Activated CD8-positive, alpha-beta memory T cell treated with anti-CD3 and anti-CD28 coated beads for 36 hours (primary cell): ENCODE measurements at regions not wholly inside any gene's neighbourhood (a gene's known extent, or its start where the extent isn't known, plus 50 kb on each side); places are given as distances from the start of the nearest gene placed in this dataset.

Experiments used
- CTCF ChIA-PET: fragments of 350-600 bp; sonication (Branson Sonifier 250); formaldehyde crosslinking; loops from one replicate; lab custom pipeline; 2021; ENCODE audit warnings: antibody characterized with exemption; lab: Charles Lee
- POLR2A ChIA-PET: fragments of 350-600 bp; sonication (Branson Sonifier 250); formaldehyde crosslinking; loops from one replicate; lab custom pipeline; 2021; ENCODE audit warnings: antibody characterized with exemption; lab: Charles Lee

- POLR2A ChIA-PET, result no interaction called here
- CTCF ChIA-PET, result no interaction called here
Measured at GRCh38 chr13:78256484-78256883, 337.9 kb upstream of the EDNRB start.

DNA sequence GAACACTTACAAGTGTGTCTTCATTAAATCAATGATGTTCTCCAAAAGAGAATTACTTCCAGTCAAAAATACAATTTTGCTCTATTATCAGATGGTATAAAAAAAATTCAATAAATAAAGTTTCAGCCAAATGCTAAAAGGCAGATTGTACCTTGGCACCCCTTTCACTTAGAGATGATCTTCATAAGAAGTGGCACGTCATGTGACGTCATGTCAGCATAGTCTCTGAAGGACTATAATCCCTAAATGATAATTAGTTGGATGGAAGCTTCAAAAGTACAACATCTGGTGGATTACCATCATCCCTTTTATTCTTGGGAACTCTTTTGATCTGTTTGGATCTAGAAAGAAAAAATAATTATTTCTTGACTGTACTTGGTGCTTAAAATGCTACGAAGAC is 335.5 kb upstream of the EDNRB start:
- ChIA-PET CTCF (no interaction called here), POLR2A (no interaction called here)

DNA sequence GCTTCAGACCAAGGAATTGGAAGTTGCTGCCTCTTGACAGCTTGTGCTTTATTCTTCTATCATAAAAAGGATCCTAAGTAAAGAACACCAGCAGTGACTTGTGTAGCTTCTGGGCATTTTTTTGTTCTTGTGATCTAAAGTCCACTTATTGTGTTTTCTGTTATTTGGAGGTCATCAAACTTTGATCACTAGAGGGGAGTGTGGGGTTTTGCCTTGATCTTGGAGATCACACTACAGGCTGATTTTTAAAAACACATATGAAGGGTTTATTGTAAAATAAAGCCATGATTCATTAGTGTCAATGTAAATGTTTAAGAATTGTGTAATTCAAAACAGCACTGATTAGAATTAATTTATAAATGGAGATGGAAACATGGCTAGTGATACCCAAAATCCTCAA is 328.7 kb upstream of the EDNRB start:
- ChIA-PET CTCF (no interaction called here), POLR2A (no interaction called here)

DNA sequence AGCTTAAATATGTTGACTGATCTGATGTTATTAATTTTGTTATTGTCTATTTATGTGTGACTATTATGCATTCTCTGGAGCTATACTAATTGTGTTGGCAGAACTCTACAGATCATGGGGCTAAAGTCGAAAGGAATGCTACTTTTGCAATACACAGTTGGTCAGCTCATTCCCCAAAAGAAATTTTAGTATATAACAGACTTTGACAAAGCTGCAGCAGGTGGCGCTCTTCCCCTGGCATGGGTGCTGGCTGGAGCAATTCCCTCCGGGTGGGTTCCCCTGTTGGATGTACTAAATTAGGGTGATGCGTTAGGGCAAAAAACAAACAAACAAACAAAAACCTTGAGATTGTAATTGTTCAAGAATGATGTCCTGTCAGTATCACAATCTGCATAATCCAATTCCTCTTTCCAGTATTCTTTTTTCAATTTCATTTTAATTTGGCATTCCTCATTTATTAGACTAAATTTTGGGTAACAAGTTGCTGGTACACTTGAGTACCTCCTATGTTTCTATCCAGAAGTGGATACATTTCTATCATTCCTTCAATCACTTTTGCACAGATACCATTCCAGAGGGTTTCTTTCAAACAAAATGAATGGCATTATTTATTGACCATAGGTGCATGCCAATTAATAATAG is 322.8 kb upstream of the EDNRB start:
- ChIA-PET CTCF (no interaction called here), POLR2A (no interaction called here)

GRCh38 chr13:78239714-78240113 is 321.1 kb upstream of the EDNRB start:
- CTCF ChIA-PET, result no interaction called here

DNA sequence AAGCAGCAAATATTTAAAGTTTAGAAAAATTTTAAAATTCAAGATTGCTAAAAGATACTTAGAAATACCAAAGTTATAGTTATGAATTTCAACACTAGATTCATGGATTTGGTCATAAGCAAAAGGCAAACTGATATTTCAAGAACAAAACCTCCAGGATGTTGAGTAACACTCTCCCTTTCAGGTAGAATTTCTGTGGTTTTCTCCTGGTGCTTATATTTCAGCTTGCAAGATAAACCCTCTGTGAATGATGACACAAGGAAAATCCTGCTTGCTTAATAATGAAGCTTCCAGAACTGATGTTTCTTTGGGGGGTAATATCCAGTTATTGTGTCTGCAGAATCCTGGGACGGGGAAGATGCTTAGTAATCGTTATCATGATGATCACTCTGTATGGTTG is 320.3 kb upstream of the EDNRB start:
- ChIA-PET POLR2A (no interaction called here), CTCF (no interaction called here)

More at GRCh38 chr13:78239714-78240113, 321.1 kb upstream of the EDNRB start:
- POLR2A ChIA-PET, result no interaction called here

DNA sequence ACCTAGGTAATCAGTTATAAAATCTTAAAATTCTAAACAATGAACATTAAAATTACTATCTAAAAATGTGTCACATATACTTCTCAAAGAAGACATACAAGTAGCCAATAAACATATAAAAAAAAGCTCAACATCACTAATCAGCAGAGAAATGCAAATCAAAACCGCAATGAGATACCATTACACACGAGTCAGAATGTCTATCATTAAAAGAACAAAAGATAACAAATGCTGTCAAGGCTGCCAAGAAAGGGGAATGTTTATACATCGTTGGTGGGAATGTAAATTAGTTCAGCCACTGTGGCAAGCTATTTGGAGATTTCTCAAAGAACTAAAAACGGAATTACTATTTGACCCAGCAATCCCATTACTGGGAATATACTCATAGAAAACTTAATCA is 310.3 kb upstream of the EDNRB start:
- ChIA-PET CTCF (no interaction called here), POLR2A (no interaction called here)

DNA sequence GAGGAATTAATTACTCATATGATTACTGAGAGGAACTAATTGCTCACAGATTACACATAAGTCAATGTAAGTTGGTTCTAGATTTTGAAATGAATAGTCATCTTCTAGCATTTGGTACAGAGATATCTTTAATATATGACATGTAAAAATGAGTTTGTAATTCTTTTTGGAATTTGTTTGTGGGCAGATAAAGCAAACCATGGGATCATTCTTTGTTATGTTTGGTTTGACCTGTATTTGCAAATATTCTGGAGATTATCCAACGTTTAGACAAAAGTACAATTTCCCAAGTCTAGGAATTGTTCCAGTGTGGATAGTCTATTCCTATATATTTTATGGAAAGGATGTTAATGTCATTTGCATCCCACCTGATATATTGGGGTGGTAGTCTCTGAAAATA is 309.6 kb upstream of the EDNRB start:
- POLR2A ChIA-PET, result no interaction called here
- CTCF ChIA-PET, result no interaction called here

GRCh38 chr13:78227709-78228108 is 309.1 kb upstream of the EDNRB start:
- CTCF ChIA-PET, result no interaction called here
- POLR2A ChIA-PET, result no interaction called here

DNA sequence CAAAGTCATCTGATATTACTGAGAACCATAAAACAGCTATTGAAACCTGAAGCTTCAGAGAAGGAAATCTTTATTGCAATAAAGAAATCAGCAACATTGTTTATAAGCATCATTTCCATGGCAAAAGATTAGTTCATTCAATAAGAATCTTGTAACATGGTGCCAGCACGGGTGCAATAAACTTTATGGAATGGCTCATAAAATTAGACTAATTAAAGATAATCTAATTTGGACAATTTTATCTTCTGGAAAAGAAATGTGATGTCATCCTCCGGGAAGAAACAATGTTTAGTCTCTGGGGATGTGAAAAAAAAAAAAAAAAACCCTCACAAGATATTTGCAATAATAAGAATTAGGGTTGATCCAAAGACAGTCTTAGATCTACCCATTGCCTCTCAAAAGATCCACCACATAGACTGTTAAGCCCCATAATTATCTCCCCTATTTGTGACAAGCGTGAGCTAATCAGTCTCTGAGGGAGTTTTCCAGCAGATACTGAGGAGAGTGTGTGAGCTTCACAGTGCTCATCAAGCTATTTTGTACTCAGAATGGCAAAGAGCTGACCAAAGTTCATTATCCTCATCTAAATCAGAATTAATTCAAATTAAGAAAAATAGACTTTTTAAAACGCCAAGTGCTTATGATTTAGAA is 297.0 kb upstream of the EDNRB start:
- POLR2A ChIA-PET, result no interaction called here
- CTCF ChIA-PET, result no interaction called here

DNA sequence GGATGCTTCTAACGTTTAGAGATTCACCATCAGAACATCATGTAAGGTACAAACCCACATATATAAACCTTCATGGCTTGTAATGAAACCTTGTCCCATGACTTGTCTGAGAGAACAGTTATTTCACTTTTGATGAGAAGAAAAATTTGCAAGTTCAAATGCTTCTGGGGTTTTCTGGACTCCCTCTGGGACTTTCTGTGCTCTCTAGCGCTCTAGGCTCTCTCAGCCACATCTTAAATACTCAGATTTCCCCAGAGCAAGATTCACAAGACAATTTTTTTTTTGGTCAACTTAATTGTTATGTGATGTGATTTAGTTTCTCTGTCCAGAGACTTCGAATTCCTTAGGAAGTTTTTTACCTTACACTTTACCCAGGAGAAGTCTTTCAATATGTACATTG is 282.8 kb upstream of the EDNRB start:
- ChIA-PET CTCF (no interaction called here), POLR2A (no interaction called here)

DNA sequence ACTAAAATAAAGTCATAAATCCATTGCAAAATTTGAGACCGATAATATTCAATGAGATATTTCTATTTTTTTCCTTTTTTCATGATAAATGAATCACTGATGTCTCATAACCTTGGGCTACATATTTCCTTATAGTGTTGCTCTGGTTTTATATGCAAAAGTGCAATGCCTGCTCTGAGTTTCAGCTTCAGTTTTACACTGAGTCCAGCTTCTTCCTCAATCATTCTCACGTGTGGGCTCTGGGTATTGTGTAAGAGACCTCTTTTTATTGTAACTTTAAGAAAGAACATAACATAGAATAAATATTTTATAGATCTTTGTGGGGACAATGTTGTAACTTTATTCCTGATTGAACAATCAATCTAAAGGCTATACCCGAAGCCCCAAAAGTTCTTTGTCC is 280.2 kb upstream of the EDNRB start:
- CTCF ChIA-PET, result no interaction called here
- POLR2A ChIA-PET, result no interaction called here

DNA sequence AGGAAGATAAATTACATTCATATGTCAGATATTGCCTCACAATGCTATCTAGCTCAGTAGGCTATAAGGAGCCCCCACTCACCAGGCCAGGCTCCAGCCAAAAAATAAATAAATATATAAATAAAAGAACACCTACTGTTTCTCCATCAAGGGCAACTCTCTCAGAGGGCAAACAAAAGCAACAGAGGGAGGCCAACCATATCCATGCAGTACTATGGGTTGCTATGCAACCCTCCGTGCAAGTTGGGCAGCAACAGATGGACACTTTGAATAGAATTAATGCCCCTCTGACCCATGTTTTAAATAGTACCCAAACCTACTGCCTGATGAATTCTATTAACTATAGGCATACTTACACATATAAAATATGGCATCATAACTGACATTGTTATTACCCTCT is 279.8 kb upstream of the EDNRB start:
- POLR2A ChIA-PET, result no interaction called here
- CTCF ChIA-PET, result no interaction called here

DNA sequence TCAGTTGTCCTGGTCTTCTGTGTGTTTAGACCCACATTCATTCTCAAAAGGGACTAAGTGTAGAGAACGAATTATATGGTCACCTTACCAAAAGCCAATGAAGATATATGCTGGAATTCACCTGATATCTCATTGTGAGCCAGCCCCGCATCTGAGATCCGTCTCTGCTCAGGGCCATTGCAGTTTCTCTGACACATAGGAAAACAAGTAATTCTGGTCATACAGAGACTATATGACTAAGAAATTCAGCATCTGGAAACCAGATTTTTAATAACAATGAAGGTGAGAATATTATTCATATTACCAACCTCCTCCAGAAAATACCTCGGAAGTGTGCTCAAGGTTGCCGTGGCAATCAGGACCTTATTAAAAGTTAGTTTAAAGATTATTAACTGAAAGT is 278.6 kb upstream of the EDNRB start:
- POLR2A ChIA-PET, result no interaction called here
- CTCF ChIA-PET, result no interaction called here

- CTCF ChIA-PET, result no interaction called here
Measured at GRCh38 chr13:78194904-78195639, 276.4 kb upstream of the EDNRB start.

GRCh38 chr13:78193846-78194245 is 275.2 kb upstream of the EDNRB start:
- ChIA-PET POLR2A (no interaction called here), CTCF (no interaction called here)

More at GRCh38 chr13:78194904-78195639, 276.4 kb upstream of the EDNRB start:
- POLR2A ChIA-PET, result no interaction called here

DNA sequence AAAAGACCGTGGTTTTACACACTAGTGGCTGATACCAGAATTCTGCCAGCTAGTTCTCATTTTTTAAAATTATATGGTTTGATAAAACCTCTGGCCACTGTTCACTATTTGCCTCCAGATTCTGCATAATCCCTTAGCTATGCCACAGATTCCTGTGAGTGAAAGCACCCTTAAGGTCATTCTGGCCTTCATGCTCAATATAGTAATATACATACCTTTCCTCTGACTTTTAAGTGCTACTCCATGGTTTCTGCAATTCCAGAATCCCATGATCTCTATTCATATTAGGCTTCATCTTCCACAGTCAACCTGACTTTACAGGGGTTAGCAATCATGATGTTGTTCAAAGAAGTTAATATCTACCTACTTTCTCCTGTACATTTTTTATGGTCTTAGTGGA is 274.1 kb upstream of the EDNRB start:
- ChIA-PET POLR2A (no interaction called here), CTCF (no interaction called here)

GRCh38 chr13:78190296-78190695 is 271.7 kb upstream of the EDNRB start:
- CTCF ChIA-PET, result no interaction called here

GRCh38 chr13:78187781-78188180 is 269.1 kb upstream of the EDNRB start:
- ChIA-PET POLR2A (no interaction called here), CTCF (no interaction called here)

More at GRCh38 chr13:78190296-78190695, 271.7 kb upstream of the EDNRB start:
- POLR2A ChIA-PET, result no interaction called here

GRCh38 chr13:78185700-78186099 is 267.1 kb upstream of the EDNRB start:
- ChIA-PET CTCF (no interaction called here), POLR2A (no interaction called here)

- ChIA-PET CTCF (no interaction called here), POLR2A (no interaction called here)
Measured at GRCh38 chr13:78183732-78184131, 265.1 kb upstream of the EDNRB start.
